ENCODE measurements at regions not wholly inside any gene's neighbourhood (a gene's known extent, or its start where the extent isn't known, plus 50 kb on each side); places are given as distances from the start of the nearest gene placed in this dataset.

- DNase-seq, result no peak
Measured at GRCh38 chr17:74150428-74151025, 53.0 kb upstream of the RPL38 start.

- no peak for DNase-seq
Measured at GRCh38 chr17:74151551-74152315, 51.7 kb upstream of the RPL38 start.

- DNase-seq, result no peak
Measured at GRCh38 chr17:74152591-74153455, 50.7 kb upstream of the RPL38 start.

- no peak for DNase-seq
Measured at GRCh38 chr17:74153456-74153810, 50.0 kb upstream of the RPL38 start.
